Fibroblast of lung (primary cell): ENCODE measurements at regions not wholly inside any gene's neighbourhood (a gene's known extent, or its start where the extent isn't known, plus 50 kb on each side); places are given as distances from the start of the nearest gene placed in this dataset.

Experiments
- CTCF ChIP-seq, 2 donors: IDR thresholded peaks in 1 of 2; conservative IDR thresholded peaks in 1 of 2; 1 replicate in 1 of 2; 2 replicates in 1 of 2; pipeline ENCODE4 v1.5.1; 2011 to 2012; ENCODE audit warnings: low read length in 2 of 2, control low read depth in 1 of 2, inconsistent platforms in 1 of 2, low read depth in 1 of 2, mild to moderate bottlenecking in 1 of 2
- EZH2 ChIP-seq: IDR thresholded peaks from 2 replicates; pipeline ENCODE4 v1.5.1; 2012; ENCODE audit warnings: low read length, control low read depth, mild to moderate bottlenecking; ENCODE audit errors: missing control alignments

DNA sequence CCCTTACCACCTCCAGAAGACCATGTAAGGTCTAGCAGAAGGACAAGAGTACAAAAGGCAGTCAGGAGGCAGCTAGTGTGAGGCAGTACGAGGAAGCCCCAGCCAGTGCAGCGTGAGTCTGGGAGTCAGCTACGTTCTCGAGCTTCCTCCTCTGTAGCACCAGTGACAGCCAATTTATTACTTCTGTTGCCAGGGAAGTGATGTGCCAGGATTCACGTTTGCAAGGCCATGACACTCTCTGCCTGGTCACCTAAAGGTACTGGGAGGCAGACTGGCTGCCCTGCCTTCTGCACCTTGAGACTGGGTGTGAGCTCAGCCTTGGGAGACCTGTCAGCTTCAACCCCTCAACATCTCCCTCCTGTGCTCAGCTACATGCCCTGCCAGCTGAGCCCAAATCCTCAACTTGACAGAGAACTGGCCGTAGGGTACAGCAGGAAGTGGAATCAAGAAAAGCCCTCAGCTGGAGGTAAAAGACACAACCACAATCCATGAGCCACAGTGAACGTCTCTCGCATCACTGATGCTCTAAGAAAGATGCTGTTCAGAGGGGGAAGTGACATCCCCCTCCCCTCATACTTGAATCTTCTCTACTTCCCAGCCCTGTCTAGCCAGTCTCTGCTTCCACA lies 182.5 kb upstream of the RGS6 start:
- TF ChIP-seq CTCF (conservative IDR thresholded peaks at IDR 0.05 in 1 of 2, IDR thresholded peaks at IDR 0.05 in 1 of 2; ENCODE audit: low read depth in 1 of 2, low read length in 2 of 2), result no peak
- TF ChIP-seq EZH2, result no peak
